Activated naive CD4-positive, alpha-beta T cell treated with anti-CD3 and anti-CD28 coated beads, Interleukin-2, amount 50 U/mL, for 16 hours (primary cell): ENCODE measurements at regions not wholly inside any gene's neighbourhood (a gene's known extent, or its start where the extent isn't known, plus 50 kb on each side); places are given as distances from the start of the nearest gene placed in this dataset.
"Not testable (repeated sequence)": the region's sequence is repeated elsewhere in the genome, so short reads cannot be mapped to it uniquely, and the experiment has no call there.

Experiments used
- DNase-seq: peaks from one replicate; pipeline ENCODE4 v3.0.0-alpha.2; 2020

DNA sequence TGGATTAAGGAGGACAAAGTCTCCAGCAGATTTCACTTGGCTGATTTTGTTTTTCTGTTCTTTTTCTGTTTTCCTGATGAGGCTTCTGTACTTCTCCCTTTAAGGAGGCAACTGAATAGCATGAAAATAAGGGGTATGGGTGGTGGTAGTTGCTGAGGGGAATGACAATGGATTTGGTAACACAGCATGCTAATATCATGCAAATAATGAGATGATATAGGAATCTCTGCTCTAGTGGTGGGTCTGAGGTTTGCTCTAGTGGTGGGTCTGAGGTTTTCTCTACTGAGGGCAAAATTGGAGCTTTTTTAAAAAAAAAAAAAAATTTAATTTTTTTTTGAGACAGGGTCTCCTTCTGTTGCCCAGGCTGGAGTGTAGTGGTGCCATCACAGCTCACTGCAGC lies 139.7 kb downstream of the C9orf152 start:
- no peak for DNase-seq

DNA sequence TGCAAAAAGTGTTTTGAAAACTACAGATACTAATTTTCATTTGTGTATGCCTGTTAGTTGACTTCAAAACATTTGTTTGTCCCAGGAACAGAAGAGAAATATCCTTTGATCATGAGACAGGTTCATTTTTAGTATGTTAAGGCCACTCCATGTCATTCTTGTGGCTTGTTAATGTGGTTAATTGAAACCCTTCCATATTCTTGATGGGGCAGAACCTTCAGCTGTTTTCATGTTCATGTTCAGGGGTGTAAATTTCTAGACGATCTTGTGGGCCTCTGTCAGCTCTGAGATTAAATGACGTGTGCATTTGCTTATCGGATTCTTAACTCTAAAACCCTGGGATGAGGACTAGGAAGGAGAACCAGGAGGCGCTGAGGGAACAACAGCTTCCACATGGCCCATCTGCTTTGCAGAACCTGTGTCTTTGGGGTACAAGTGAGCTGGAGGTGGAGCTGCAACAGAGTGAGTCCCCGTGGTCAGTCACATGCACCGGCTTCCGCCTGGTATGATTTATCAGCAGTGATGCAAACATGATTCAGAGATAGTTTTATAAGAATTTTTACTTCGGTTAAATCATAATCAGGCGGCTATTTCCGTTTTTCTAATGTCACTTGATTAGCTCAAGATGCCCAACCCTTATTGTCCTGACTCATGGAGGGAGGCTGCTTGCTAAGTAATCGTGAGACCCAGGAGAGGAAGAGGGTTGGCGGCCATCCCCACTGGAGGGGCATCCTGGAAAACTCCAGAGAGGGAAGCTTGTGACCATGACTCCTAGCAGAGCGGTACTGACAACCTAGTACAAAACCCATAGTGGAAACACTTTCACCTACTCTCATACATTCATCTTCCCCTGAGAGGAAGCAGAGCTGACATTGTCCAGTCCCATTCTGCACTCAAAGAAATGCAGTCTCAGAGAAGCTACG lies 138.4 kb downstream of the C9orf152 start:
- no peak for DNase-seq

DNA sequence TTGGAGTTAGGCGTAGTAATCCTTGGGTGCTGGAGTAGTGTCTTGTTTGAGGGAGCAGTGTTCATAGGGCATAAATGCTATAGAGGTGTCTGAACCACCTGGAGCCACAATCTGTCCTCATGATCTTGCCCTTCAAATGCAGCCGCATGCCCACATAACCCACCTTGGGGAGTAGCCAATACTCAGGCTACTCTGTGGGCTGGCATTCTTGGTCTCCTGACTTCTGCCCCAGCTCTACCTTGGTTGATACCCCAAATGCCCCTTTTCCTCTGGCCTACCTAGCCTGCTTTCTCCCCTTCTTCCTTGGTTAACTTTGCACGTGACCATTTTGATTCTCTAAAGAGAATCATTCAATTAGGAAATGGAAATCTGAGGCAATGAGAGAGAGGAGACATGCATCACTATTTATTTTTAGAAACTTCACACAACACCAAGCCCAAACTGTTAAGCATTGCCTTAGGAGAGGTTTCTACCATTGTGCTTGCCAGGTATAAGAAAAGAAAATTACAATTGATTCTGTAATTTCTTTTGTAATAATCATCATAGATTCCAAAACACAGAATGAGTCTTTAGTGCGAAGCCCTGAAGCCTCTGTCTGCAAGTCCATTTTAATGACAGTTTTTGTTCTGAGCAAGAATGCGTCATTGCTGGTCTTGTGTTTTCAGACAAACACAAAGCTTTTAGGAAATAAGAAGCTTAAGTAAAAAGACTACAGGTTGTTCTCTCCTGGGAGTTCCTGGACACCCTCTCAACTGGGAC lies 135.2 kb downstream of the C9orf152 start:
- DNase-seq = no peak

DNA sequence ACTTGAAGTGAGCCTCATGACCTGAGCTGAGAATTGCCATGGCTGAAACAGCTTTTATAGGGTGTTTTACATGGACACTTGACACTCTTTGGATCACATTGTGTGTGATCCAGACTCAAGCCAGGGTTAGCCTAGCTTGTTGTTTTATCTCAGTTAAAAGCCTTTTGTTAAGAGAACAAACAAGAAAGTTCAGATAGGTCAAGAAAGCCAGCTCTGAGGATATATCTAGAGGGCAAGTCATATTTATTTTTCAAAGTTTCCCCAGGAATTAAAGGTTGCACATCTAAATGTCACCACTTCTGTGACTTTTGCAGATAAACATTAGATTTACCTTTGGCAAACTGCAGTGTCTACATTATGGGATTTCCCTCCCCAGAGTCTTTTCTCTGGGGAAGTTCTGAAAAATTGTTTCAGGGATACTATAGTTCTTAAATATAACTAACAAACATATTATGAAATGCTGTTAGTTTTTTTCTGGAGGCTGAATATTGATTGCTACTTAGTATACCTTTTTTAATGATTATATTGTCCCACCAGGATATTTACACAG lies 134.5 kb downstream of the C9orf152 start:
- no peak for DNase-seq

DNA sequence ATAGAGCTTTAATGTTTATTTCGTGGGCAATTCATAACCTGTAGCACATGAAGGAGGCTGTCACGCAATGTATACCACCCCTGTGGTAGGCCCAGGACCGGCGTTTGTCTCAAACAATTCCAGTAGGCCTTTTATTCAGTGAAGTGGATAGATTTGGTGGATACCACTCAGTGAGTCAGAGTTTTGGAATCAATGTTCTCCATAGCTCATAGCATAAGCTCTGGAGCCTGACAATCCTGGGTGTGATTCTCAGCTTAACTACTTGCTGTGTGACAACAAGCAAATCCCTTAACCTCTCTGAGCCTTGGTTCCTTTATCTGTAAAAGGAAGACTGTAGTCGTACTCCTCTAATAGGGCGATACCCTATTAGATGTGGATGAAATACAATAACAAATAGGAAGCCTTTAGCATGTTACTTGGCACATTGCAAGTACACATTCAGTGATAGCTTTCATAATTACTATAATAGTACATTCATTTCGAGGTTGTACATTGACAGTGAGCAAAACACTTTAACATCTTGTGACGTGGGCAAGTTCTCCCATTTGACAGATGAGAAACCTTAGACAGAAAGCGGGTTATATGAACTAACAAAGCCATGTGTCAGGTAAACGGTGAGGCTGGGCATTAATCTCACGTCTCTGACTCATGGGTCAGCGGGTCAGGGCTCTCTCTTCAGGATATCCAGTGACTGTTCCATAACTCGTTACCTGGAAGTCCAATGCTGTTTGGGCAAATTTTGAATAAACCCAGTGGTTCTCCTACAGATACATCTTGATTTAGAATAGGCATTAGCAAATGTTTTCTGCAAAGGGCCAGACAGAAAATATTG lies 130.8 kb downstream of the C9orf152 start:
- DNase-seq = no peak

DNA sequence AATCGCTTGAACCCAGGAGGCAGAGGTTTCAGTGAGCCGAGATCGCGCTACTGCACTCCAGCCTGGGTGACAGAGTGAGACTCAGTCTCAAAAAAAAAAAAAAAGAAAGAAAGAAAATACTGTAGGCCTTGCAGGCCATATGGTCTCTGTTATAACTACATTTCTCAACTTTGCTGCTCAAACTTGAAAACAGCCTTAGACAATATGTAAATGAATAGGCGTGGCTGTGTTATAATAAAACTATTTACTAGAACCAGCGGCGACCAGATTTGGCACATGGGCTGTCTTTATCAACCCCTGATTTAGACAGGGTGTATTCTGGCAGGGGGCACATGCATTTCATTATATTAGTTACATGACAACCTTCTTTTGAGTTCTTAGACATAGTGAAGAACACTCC lies 130.0 kb downstream of the C9orf152 start:
- DNase-seq = no peak

DNA sequence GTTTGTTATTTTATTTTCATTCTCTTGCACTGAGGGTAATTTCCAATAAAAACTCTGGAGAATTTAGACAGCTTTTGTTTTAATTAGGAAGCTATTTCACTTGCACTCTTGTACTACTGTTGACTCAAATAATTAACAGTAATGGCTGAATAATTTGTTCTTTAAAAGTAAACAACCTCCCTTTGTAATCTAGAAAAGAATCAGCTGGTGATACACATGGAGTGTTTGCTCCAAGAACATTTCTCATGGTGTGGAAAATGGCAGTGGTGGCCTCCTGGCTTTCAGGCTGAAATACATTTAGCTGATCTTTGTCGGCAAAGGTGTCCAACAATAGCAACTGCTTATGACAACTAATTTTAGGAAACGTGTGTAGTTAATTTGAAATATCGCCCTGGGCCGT lies 129.4 kb downstream of the C9orf152 start:
- DNase-seq = no peak

DNA sequence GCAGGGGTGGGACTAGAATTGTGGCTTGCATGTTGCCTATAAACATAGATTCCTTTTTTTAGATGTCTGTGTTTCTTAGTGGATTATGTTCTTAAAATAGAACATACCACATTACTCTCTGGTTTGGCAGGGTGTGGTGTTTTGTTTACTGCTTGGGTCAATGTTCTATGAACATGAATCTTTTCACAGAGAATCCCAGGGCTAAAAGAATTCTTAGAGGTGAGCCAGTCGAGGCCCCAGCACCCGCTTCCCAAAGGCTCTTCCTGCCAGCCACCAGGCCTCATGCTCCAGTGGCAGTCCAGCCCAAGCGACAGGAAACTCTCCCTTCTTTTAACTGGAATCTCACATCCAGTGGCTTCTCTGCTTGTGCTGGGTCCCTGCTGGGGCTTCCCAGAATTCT lies 126.6 kb downstream of the C9orf152 start:
- no peak for DNase-seq

DNA sequence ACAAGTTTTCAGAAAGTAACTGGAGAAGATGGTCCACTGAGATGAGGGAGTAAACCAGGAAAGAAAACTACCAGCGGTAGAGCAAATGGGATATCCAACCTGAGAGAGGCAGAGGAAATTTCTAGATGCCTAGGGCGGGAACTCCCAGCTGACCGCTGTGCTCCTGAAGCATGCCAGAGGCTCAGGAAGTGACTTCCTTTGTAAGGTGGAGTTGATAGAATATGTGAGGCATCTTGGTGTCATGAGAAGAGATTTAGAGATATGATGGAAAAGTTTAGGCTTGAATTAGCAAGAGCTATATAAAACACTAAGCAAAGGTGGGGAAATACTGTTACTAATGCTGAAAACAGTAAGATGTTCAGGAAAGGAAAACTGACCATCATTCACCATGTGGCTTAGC lies 124.1 kb downstream of the C9orf152 start:
- no peak for DNase-seq

DNA sequence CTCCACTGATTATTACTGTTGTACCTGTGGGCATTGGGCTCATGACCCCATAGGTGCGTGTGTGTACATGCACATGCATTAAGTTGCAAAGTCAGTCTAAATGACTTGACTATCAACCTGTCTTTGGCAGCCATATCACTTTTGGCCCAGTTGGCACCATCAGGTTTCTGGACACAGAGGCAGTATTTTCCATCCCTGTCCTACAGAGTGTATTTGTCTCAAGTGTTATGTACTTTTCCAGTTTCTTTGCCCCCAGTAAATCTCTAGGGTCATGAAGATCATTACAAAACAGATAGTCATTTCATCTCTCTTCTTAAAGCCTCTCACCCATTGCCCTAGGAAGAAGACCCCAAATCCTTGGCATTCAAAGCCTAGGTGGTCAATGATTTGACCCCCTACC lies 121.4 kb downstream of the C9orf152 start:
- no peak for DNase-seq

DNA sequence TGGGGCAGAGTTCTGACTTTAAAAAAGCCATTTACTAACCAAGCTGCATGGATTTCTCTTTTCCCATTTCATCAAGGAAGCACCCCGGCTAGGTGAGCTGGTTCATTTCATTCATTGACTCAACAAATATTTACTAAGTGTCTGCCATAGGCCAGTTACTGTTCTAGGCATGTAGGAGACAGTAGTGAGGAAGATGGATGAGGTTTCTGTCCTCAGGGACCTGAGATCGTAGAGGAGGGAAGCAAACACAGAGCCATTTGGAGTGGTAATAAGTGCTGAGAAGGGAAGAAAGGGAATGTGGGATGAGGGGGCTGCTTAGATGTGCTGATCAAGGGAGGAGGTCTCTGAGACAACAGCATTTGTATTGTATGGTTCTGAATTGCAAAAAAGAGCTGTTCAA lies 120.4 kb downstream of the C9orf152 start:
- DNase-seq = no peak

DNA sequence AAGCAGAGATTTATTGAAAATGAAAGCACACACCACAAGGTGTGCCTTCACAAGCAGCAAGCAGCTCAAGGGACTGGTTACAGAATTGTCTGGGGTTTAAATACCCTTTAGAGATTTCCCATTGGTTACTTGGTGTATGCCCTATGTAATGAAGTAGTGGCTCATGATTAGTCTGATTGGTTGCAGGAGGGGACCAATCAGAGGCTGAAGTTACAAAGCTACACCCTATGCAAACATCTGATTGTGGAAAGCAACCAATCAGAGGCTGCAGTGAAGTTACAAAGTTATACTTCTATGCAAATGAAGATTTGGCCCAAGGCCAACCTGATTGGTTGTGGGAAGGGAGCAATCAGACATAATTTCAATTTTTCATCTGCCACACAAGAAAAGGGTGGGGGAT lies 119.9 kb downstream of the C9orf152 start:
- DNase-seq = no peak

DNA sequence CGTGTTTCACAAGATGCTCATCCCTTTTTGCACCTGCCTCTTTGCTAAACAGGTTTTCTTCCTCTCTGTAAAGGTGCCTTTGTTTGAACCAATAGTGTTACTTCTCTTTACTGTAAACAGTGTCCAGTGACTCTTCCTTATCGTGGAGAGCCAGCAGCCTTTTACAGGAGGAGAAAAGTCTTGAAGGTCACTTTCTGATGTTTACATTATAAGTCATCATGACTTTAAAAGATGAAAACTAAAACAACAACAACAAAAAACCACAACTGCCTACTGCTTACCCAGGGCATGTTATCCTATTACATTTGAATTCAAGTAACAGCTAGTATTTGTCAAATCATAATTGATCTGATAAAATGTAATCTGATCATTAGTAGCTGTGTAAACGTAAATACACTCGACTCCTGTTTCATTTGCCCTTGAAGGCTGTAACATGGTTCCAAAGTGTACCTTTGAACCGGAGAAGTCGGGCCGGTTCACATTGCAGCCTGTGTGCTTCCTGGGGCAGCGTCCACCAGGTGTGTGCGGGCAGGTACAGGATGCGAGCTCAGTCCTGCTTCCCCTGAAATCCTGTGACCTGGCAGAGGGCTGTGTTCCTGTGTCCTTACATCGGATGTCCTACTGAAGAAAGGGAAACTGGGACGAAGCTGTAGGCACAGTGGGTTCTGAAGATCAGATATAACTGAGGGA lies 118.1 kb downstream of the C9orf152 start:
- DNase-seq = no peak

DNA sequence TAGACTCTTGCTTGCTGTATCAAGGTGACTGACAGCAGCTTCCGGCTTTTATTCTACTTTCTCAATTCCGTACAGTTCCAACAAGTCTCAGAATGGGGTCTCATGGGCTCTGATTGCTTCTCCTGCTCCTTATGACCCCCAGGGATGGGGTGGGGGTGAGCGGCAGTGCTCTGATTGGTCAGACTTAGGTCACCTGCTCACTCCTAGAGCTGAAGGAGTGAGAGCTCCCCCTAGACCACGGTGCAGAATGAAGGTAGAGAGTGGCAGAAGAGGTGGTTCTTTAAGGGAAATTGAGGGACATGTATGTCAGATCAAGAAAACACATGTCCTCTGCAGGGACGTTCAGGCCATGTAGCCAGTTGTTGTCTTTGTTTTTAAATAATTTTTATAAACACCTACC lies 115.2 kb downstream of the C9orf152 start:
- no peak for DNase-seq

DNA sequence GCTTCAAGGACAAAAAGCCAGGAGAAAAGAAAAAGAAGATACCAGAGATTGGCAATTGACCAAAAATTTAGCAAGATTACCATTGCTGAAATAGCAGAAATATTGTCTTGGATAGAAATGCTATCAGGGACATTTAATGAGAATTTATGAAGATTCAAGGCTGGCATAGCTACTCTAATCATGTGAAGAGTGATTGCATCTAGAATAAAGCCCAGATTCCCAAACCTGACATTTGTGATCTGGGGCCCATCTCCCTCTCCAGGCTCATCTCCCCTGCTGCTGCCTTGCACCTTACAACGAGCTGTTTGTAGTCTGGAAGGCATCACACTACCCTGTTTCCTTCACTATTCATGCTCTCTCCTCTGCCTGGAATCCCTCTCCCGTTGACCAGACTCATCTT lies 114.5 kb downstream of the C9orf152 start:
- DNase-seq = no peak

DNA sequence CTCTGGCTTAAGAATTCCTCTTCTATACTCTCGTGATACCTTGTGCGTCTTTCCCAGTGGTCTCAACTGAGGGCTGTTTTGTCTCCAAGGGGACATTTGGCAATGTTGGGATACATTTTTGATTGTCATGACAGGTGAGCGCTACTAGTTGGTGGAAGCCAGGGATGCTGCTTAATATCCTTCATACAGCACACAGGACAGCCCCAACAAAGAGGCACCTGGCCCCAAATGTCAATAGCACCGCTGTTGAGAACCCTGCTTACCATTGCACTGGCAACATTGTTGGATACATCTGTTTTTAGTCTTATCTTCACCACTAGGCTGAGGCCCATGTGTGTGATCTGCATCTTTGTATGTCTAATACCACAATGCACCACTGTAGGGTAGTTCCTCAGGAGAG lies 114.1 kb downstream of the C9orf152 start:
- no peak for DNase-seq

DNA sequence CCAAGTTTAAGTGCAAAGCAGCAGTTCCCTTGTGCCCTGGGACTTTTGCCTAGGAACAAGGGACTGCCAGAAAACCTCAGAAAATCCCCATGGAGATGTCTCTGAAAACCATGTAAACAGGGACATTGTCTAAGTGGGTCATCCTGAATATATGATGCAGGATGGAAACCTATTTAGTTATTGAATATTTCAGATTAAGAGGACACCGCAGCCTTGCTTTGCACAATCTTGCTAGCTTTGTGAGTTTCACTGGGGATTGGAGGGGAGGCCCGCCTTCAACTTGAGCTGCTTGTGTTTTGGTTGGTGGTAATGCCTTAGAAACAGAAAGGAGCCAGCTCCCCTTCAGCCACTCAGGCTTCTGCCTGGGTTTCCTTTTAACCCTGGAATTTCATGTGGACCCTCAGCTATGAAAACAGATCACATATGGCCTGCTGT lies 112.8 kb downstream of the C9orf152 start:
- no peak for DNase-seq

DNA sequence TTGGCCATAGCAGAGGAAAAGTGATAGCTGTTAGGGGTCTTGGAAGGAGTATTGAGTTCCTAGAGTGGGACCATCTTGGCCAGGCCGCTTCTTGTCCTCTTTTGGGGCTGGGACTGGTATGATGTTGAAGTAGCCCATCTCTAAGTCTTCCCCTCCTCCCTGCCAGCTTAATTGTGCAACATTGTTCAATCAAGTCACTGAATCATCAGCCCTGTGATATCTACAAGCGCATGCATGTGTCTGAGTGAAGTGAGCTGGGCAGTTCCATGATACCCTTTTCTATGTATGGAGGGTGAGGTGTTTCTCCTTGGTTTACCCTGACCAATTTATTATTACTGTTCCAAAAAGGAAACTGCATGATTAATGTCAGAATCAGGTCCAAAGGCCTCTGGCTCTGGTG lies 112.2 kb downstream of the C9orf152 start:
- DNase-seq = no peak

DNA sequence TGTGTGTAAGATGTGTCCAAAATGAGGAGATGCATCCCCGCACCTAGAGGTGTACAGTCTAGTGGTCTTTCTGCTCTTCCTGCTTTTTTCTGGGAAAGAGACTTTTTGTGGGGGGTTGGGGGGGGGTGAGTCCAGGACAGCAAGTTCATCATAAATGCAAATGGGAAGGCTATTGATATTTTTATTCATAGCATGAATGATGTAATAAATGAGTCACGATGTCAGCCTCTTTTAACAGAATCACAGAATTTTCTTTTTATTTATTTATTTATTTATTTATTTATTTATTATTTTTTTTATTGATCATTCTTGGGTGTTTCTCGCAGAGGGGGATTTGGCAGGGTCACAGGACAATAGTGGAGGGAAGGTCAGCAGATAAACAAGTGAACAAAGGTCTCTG lies 111.3 kb downstream of the C9orf152 start:
- not testable (repeated sequence) for DNase-seq

DNA sequence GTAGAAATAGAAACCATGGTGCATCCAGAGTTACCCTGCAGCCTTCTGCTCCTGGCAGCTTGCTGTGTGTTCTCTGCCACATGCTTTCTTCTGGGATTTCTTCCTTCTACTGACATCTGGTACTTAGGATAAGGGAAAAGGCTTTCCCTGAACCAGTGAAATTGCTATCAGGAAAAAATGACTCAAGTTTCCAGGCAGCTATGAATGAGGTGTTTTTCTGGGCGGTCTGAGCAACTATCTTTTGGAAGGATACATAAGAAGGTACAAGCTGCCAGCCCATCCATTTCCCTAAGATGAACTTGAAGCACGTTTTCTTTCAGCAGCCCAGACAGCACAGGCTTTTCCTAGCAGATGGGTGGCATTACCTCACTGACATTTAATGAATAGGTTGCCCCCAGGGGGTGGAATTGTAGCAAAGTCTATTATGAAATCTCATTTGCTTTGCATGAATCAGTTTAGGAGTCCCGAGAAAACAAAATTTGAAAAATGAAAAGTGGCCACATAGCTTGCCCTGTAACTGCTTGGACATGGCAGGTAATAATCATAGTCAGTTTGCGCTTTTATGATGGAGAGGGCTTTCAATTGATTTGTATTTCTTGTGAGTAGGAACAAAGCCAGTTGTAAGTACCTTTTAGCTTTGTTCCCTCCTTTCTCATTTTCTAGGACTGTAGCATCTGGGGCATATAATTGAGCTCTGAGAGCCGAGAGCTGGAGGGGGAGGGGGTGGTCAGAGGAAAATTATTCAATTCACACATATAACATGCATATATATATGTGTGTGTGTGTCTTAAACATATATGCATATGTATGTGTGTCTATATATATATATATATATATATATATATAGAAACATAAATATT lies 108.5 kb downstream of the C9orf152 start:
- no peak for DNase-seq

DNA sequence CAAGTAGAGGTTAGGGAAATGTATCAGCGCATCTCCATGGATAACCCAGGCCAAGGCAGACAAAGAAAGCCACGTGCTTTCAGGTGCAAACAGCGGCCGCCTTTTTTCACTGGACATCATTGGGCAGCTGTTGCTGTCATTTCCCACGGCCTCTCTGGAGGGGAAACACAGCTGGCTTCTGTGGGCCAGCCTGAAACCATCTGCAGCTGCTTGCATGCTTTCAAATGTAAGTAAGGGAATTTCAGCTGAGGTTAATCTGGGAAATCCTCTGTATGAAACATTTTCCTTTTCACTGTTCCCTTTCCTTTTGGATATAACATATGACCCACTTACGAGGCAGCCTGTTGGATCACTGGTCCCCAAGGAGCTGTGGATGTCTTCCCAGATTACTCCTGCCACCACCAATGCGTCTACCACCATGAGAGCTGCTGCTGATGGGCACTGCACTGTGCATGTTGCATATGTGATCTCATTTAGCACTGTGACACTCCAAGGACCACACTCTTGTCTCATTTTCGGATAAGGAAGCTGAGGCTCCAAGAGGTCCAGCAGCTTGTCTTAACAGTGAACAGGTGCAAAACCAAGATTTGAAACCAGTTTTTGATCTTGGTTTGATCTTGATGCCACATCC lies 106.3 kb downstream of the C9orf152 start:
- DNase-seq = no peak
